Panc1 (cell line): ENCODE measurements at regions not wholly inside any gene's neighbourhood (a gene's known extent, or its start where the extent isn't known, plus 50 kb on each side); places are given as distances from the start of the nearest gene placed in this dataset.

ENCODE experiments used
- ATAC-seq: fragments of 200-7000 bp; cut with Tn5 transposase; 2 replicates; pipeline ENCODE4 v1.9.1; 2020; ENCODE audit warnings: mild to moderate bottlenecking, moderate library complexity
- BruUV-seq: library from RNA; stranded (reverse); fragments of 400-500 nt; replicated peaks from 2 replicates; lab custom pipeline; 2021; lab: Mats Ljungman, UMichigan
- CTCF ChIA-PET: fragments of 300-600 bp; sonication (Branson Sonifier 250); formaldehyde crosslinking; loops from one replicate; lab custom pipeline; 2022; ENCODE audit warnings: antibody characterized with exemption; lab: Charles Lee
- POLR2A ChIA-PET: fragments of 300-600 bp; sonication (Branson Sonifier 250); formaldehyde crosslinking; loops from one replicate; lab custom pipeline; 2022; ENCODE audit warnings: antibody characterized with exemption; lab: Charles Lee
- DNase-seq: peaks from one replicate; pipeline ENCODE4 v3.0.0-alpha.2; 2010; ENCODE audit warnings: low read depth, low spot score
- H3K27ac ChIP-seq: 2 replicates; pipeline ENCODE4 v1.5.1; 2011; ENCODE audit warnings: mild to moderate bottlenecking, low read length, inconsistent platforms
- H3K27me3 ChIP-seq: fragments of 200-500 bp; sonication (Bioruptor generic); 2 replicates; pipeline ENCODE4 v1.6.0; 2014; ENCODE audit warnings: low read length, inconsistent platforms; ENCODE audit not compliant: control insufficient read depth, insufficient read depth
- H3K36me3 ChIP-seq: fragments of 200-500 bp; sonication (Bioruptor generic); 2 replicates; pipeline ENCODE4 v1.5.1; 2014; ENCODE audit warnings: inconsistent platforms, mild to moderate bottlenecking, low read length, moderate library complexity; ENCODE audit not compliant: control insufficient read depth, insufficient read depth
- H3K4me1 ChIP-seq: 2 replicates; pipeline ENCODE4 v1.5.1; 2011; ENCODE audit warnings: inconsistent platforms, mild to moderate bottlenecking, low read length, moderate library complexity; ENCODE audit not compliant: control insufficient read depth, insufficient read depth
- H3K4me3 ChIP-seq, 2 experiments: 2 replicates each; pipeline ENCODE4 v1.5.1; 2011 to 2012; ENCODE audit warnings: low read depth in 2 of 2, low read length in 2 of 2, mild to moderate bottlenecking in 2 of 2, inconsistent platforms in 1 of 2, moderate library complexity in 1 of 2
- H3K9me3 ChIP-seq: fragments of 200-500 bp; sonication (Bioruptor generic); 2 replicates; pipeline ENCODE4 v1.5.1; 2014; ENCODE audit warnings: low read depth, mild to moderate bottlenecking, inconsistent platforms, low read length, moderate library complexity; ENCODE audit not compliant: control insufficient read depth, insufficient read depth
- POLR2AphosphoS5 ChIP-seq: IDR thresholded peaks from 2 replicates; pipeline ENCODE4 v1.6.1; 2012; ENCODE audit warnings: mild to moderate bottlenecking, low read depth, low read length, moderate library complexity
- SIN3A ChIP-seq: IDR thresholded peaks from 2 replicates; pipeline ENCODE4 v1.6.1; 2012; ENCODE audit warnings: low read depth, mild to moderate bottlenecking, low read length, moderate library complexity, borderline replicate concordance; ENCODE audit not compliant: insufficient read depth
- TCF7L2 ChIP-seq: IDR thresholded peaks from 2 replicates; pipeline ENCODE4 v1.6.1; 2011; ENCODE audit warnings: mild to moderate bottlenecking, low read depth, low read length, inconsistent platforms
- in situ Hi-C: cut with HindIII; loops from 2 replicates; pipeline ENCODE4 v1.10.0; 2016; ENCODE audit warnings: low sequenced_read_pairs, low pct_unique_long_range_greater_than_20kb
- intact Hi-C: fragments of 100-400 bp; cut with micrococcal nuclease; formaldehyde crosslinking; loops from one replicate; pipeline ENCODE4 v1.10.0; 2022; ENCODE audit not compliant: unreplicated experiment
- TF ChIP-seq, protein P1 (sequence below), 2 experiments: IDR thresholded peaks; 2 replicates each; pipeline ENCODE4 v1.6.1; 2011 to 2012; ENCODE audit warnings: low read depth in 2 of 2, control low read depth in 1 of 2, low read length in 1 of 2, mild to moderate bottlenecking in 1 of 2, moderate library complexity in 1 of 2; ENCODE audit not compliant: insufficient read depth in 1 of 2
- TF ChIP-seq, protein P2 (sequence below): fragments of 450-650 bp; IDR thresholded peaks from 2 replicates; pipeline ENCODE4 v1.5.1; 2017; ENCODE audit warnings: mild to moderate bottlenecking

DNA sequence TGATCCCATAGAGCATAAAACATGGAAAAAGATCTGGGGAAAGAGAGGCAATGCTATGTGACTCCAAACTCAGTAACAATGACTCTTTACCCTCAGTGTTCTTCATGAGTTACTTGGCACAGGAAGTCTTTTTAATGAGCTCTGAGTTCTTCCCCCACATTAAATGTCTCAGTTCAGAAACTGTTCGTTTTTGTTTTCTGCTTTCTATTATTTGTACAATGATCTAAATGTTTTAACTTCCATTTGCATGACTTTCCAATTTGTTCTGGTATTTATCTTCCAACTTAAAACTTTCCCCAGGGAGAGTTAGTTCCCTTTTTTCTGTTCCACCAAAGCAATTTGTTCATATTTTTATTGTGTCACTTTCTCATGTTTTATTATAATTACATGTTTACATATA lies 177.0 kb upstream of the ZBTB20 start:
- no peak overlapping the region for H3K4me3 ChIP-seq
- intact Hi-C loops (no loop called here), in situ Hi-C loops (no loop called here)
- CTCF ChIA-PET = no interaction called here
- no TSS peak for BruUV-seq
- H3K27ac ChIP-seq = no peak overlapping the region
- TF ChIP-seq, protein P1, sequence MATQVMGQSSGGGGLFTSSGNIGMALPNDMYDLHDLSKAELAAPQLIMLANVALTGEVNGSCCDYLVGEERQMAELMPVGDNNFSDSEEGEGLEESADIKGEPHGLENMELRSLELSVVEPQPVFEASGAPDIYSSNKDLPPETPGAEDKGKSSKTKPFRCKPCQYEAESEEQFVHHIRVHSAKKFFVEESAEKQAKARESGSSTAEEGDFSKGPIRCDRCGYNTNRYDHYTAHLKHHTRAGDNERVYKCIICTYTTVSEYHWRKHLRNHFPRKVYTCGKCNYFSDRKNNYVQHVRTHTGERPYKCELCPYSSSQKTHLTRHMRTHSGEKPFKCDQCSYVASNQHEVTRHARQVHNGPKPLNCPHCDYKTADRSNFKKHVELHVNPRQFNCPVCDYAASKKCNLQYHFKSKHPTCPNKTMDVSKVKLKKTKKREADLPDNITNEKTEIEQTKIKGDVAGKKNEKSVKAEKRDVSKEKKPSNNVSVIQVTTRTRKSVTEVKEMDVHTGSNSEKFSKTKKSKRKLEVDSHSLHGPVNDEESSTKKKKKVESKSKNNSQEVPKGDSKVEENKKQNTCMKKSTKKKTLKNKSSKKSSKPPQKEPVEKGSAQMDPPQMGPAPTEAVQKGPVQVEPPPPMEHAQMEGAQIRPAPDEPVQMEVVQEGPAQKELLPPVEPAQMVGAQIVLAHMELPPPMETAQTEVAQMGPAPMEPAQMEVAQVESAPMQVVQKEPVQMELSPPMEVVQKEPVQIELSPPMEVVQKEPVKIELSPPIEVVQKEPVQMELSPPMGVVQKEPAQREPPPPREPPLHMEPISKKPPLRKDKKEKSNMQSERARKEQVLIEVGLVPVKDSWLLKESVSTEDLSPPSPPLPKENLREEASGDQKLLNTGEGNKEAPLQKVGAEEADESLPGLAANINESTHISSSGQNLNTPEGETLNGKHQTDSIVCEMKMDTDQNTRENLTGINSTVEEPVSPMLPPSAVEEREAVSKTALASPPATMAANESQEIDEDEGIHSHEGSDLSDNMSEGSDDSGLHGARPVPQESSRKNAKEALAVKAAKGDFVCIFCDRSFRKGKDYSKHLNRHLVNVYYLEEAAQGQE (IDR thresholded peaks at IDR 0.05; ENCODE audit: insufficient read depth in 1 of 2, low read depth in 2 of 2, low read length in 1 of 2) = no peak
- TF ChIP-seq, protein P2, sequence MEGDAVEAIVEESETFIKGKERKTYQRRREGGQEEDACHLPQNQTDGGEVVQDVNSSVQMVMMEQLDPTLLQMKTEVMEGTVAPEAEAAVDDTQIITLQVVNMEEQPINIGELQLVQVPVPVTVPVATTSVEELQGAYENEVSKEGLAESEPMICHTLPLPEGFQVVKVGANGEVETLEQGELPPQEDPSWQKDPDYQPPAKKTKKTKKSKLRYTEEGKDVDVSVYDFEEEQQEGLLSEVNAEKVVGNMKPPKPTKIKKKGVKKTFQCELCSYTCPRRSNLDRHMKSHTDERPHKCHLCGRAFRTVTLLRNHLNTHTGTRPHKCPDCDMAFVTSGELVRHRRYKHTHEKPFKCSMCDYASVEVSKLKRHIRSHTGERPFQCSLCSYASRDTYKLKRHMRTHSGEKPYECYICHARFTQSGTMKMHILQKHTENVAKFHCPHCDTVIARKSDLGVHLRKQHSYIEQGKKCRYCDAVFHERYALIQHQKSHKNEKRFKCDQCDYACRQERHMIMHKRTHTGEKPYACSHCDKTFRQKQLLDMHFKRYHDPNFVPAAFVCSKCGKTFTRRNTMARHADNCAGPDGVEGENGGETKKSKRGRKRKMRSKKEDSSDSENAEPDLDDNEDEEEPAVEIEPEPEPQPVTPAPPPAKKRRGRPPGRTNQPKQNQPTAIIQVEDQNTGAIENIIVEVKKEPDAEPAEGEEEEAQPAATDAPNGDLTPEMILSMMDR = no peak
- TF ChIP-seq TCF7L2 = no peak
- TF ChIP-seq SIN3A = no peak
- TF ChIP-seq POLR2AphosphoS5 = no peak
- no peaks in the 10 kb centered on the region for H3K27me3 ChIP-seq
- POLR2A ChIA-PET = no interaction called here
- H3K4me1 ChIP-seq = no peaks in the 10 kb centered on the region
- no peaks in the 10 kb centered on the region for H3K36me3 ChIP-seq
- peaks cover 3% of the 10 kb centered on the region; the same call in 1 of the 2 replicates for H3K9me3 ChIP-seq
- ATAC-seq = no peak
- DNase-seq = no peak

DNA sequence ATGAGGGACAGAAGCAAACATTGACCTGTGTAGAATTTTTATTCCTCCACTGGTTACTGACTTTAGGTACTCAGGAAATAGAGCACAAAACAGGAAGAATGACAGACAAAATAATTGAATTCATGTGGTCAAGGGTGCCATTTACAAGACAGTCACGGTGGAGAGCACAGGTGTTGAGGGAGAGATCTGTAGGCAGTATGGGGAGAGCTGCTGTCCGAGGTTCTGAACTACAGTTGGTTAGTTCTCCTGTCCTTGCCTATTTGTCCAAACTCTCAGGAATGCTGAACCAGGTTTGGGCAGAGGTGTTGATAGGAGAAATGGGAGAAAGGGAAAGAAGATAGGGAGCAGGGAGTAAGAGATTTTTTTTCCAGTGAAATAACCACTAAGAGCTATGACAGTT lies 178.5 kb upstream of the ZBTB20 start:
- Histone ChIP-seq H3K36me3 (no peaks in the 10 kb centered on the region), H3K9me3 (peaks cover 3% of the 10 kb centered on the region; the same call in 1 of the 2 replicates), H3K27ac (no peak overlapping the region), H3K4me3 (no peak overlapping the region), H3K4me1 (no peaks in the 10 kb centered on the region), H3K27me3 (no peaks in the 10 kb centered on the region)
- intact Hi-C loops = no loop called here
- no TSS peak for BruUV-seq
- no peak for DNase-seq
- ChIA-PET POLR2A (no interaction called here), CTCF (no interaction called here)
- no peak for ATAC-seq
- in situ Hi-C loops = no loop called here
- no peak for TF ChIP-seq TCF7L2
- TF ChIP-seq, protein P1 (IDR thresholded peaks at IDR 0.05; ENCODE audit: insufficient read depth in 1 of 2, low read depth in 2 of 2, low read length in 1 of 2) = peak; percentile 84 to 85
